Endothelial cell of umbilical vein (primary cell): ENCODE measurements at regions not wholly inside any gene's neighbourhood (a gene's known extent, or its start where the extent isn't known, plus 50 kb on each side); places are given as distances from the start of the nearest gene placed in this dataset.

Source experiments
- BruUV-seq: library from RNA; stranded (reverse); fragments of 400-500 nt; replicated peaks from 2 replicates; lab custom pipeline; 2021; lab: Mats Ljungman, UMichigan
- CTCF ChIA-PET: fragments of 300-600, 350-600 bp; sonication (Branson Sonifier 250); formaldehyde crosslinking; loops from one replicate; lab custom pipeline; 2021; ENCODE audit warnings: antibody characterized with exemption, inconsistent platforms; lab: Charles Lee
- POLR2A ChIA-PET: fragments of 300-600, 350-600 bp; sonication (Branson Sonifier 250); formaldehyde crosslinking; loops from one replicate; lab custom pipeline; 2021; ENCODE audit warnings: antibody characterized with exemption, inconsistent platforms; lab: Charles Lee
- DNase-seq: peaks from one replicate; pipeline ENCODE4 v3.0.0-alpha.2; 2011; ENCODE audit warnings: low read depth, low spot score
- FAIRE-seq: peaks from 2 replicates; lab custom pipeline; 2011; peaks lifted over from hg19 to GRCh38; lab: Jason Lieb, UNC
- H2AFZ ChIP-seq: 2 replicates; pipeline ENCODE4 v1.6.0; 2012; ENCODE audit warnings: low read depth, low read length, control low read depth, inconsistent platforms
- H3K27ac ChIP-seq: 2 replicates; pipeline ENCODE4 v1.5.1; 2011; ENCODE audit warnings: low read depth, mild to moderate bottlenecking, control low read depth, low read length, moderate library complexity; ENCODE audit not compliant: insufficient read depth
- H3K27me3 ChIP-seq, 2 experiments: 2 replicates each; pipeline versions ENCODE4 v1.6.0 to v1.6.1; 2011; ENCODE audit warnings: low read length in 2 of 2, mixed read lengths in 1 of 2; ENCODE audit not compliant: control insufficient read depth in 2 of 2, insufficient read depth in 2 of 2
- H3K36me3 ChIP-seq, 2 experiments: 2 replicates in 1 of 2; 3 replicates in 1 of 2; pipeline ENCODE4 v1.5.1; 2011; ENCODE audit warnings: low read length in 2 of 2, mild to moderate bottlenecking in 1 of 2, moderate library complexity in 1 of 2; ENCODE audit not compliant: control insufficient read depth in 2 of 2, insufficient read depth in 2 of 2; ENCODE audit errors: extremely low read depth in 1 of 2
- H3K4me1 ChIP-seq: 3 replicates; pipeline ENCODE4 v1.5.1; 2011; ENCODE audit warnings: mild to moderate bottlenecking, low read length; ENCODE audit not compliant: control insufficient read depth, insufficient read depth; ENCODE audit errors: extremely low read depth
- H3K4me2 ChIP-seq: 2 replicates; pipeline ENCODE4 v1.6.1; 2011; ENCODE audit warnings: low read length, control low read depth, mixed read lengths; ENCODE audit not compliant: insufficient read depth
- H3K4me3 ChIP-seq, 3 experiments: fragments of 200-600 bp in 1 of 3; sonication (generic), shearing (Covaris generic) in 1 of 3; replicated peaks in 1 of 3; 2 replicates each; pipeline ENCODE4 v1.5.1; 2011 to 2016; ENCODE audit warnings: control low read depth in 3 of 3, low read length in 3 of 3, mild to moderate bottlenecking in 2 of 3, inconsistent platforms in 1 of 3, low read depth in 1 of 3, moderate library complexity in 1 of 3; ENCODE audit not compliant: insufficient read depth in 1 of 3
- H3K79me2 ChIP-seq: 2 replicates; pipeline ENCODE4 v1.6.0; 2012; ENCODE audit warnings: low read length, inconsistent platforms; ENCODE audit not compliant: control insufficient read depth, insufficient read depth
- H3K9ac ChIP-seq: replicated peaks from 2 replicates; pipeline ENCODE3; 2011; ENCODE audit warnings: low read length, control low read depth; ENCODE audit not compliant: insufficient read depth; ENCODE audit errors: extremely low read depth
- H3K9me1 ChIP-seq: replicated peaks from 3 replicates; pipeline ENCODE4 v1.6.0; 2011; ENCODE audit warnings: mild to moderate bottlenecking, low read length; ENCODE audit not compliant: control insufficient read depth, insufficient read depth; ENCODE audit errors: extremely low read depth
- H3K9me3 ChIP-seq: replicated peaks from 2 replicates; pipeline ENCODE4 v1.5.1; 2012; ENCODE audit warnings: low read length, inconsistent platforms; ENCODE audit not compliant: control insufficient read depth, insufficient read depth
- H4K20me1 ChIP-seq: replicated peaks from 2 replicates; pipeline ENCODE3; 2011; ENCODE audit warnings: mild to moderate bottlenecking, low read length; ENCODE audit not compliant: control insufficient read depth, insufficient read depth; ENCODE audit errors: extremely low read depth
- EZH2 ChIP-seq: IDR thresholded peaks from 2 replicates; pipeline ENCODE4 v1.6.1; 2012; ENCODE audit warnings: borderline replicate concordance, low read depth, mild to moderate bottlenecking, moderate library complexity, low read length, inconsistent platforms; ENCODE audit not compliant: severe bottlenecking
- FOS ChIP-seq: IDR thresholded peaks from 2 replicates; pipeline ENCODE4 v1.6.1; 2011; ENCODE audit warnings: mild to moderate bottlenecking, low read length, moderate library complexity, borderline replicate concordance; ENCODE audit not compliant: insufficient read depth
- GATA2 ChIP-seq: IDR thresholded peaks from 2 replicates; pipeline ENCODE4 v1.7.0; 2011; ENCODE audit warnings: low read depth, mild to moderate bottlenecking, moderate library complexity, mixed read lengths, low read length; ENCODE audit not compliant: insufficient read length, insufficient read depth
- JUN ChIP-seq: IDR thresholded peaks from 2 replicates; pipeline ENCODE4 v1.6.1; 2011; ENCODE audit warnings: borderline replicate concordance, low read depth; ENCODE audit not compliant: insufficient read length, insufficient read depth
- MYC ChIP-seq: IDR thresholded peaks from one replicate; pipeline ENCODE4 v1.6.1; 2011; ENCODE audit warnings: mild to moderate bottlenecking, low read depth, low read length
- POLR2A ChIP-seq: IDR thresholded peaks from 2 replicates; pipeline ENCODE4 v1.6.1; 2012; ENCODE audit warnings: low read depth, mild to moderate bottlenecking, control low read depth, low read length
- POLR2AphosphoS5 ChIP-seq: IDR thresholded peaks from 2 replicates; pipeline ENCODE4 v1.6.1; 2012; ENCODE audit warnings: low read depth, mild to moderate bottlenecking, control low read depth, low read length, moderate library complexity; ENCODE audit not compliant: insufficient read depth
- dilution Hi-C: fragments of 300-500 bp; cut with MboI; formaldehyde crosslinking; loops from one replicate; pipeline ENCODE4 v1.15.0; 2019; ENCODE audit warnings: low sequenced_read_pairs; ENCODE audit not compliant: extremely low pct_ligation_motif_present
- intact Hi-C: fragments of 100-400 bp; cut with micrococcal nuclease; formaldehyde crosslinking; loops from one replicate; pipeline ENCODE4 v1.10.0; 2022
- TF ChIP-seq, protein P1 (sequence below): IDR thresholded peaks from 2 replicates; pipeline ENCODE4 v1.6.1; 2011; ENCODE audit not compliant: insufficient read depth, insufficient read length

DNA sequence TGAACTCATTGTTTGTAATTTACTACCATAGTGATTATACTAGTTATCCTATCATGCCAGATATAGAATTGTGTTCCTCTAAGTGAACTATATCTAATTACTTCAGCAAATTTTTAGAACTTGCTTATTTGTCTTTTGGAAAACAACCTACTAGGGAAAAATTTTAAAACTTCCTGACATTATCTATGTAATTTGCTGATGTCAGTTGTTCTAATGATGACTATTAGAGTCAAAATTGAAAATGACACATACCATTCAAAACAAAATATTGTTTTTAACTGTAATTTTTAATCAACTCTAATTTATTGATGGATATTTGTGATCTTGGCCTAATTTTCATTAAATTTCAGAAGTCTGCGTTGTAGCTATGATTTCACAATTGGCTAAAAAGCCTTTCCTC is 106.7 kb upstream of the ROBO2 start:
- CTCF ChIA-PET, result no interaction called here
- no peaks in the 10 kb centered on the region for H3K9me3 ChIP-seq
- no peak for TF ChIP-seq GATA2
- TF ChIP-seq, protein P1, sequence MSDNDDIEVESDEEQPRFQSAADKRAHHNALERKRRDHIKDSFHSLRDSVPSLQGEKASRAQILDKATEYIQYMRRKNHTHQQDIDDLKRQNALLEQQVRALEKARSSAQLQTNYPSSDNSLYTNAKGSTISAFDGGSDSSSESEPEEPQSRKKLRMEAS, result no peak
- no peak for TF ChIP-seq EZH2
- no peak for TF ChIP-seq POLR2A
- no peak for TF ChIP-seq FOS
- H3K4me2 ChIP-seq, result no peak overlapping the region
- intact Hi-C loops, result no loop called here
- BruUV-seq, result no TSS peak
- no peaks in the 10 kb centered on the region for H3K79me2 ChIP-seq
- no peak overlapping the region for H3K9ac ChIP-seq
- no peaks in the 10 kb centered on the region for H3K27me3 ChIP-seq
- H3K4me1 ChIP-seq, result no peaks in the 10 kb centered on the region
- H4K20me1 ChIP-seq, result no peaks in the 10 kb centered on the region
- no peaks in the 10 kb centered on the region for H3K9me1 ChIP-seq
- no peak for FAIRE-seq
- DNase-seq, result no peak
- no peak overlapping the region for H3K4me3 ChIP-seq
- dilution Hi-C loops, result no loop called here
- no peak overlapping the region for H3K27ac ChIP-seq
- no peaks in the 10 kb centered on the region for H3K36me3 ChIP-seq
- POLR2A ChIA-PET, result no interaction called here
- no peak overlapping the region for H2AFZ ChIP-seq

DNA sequence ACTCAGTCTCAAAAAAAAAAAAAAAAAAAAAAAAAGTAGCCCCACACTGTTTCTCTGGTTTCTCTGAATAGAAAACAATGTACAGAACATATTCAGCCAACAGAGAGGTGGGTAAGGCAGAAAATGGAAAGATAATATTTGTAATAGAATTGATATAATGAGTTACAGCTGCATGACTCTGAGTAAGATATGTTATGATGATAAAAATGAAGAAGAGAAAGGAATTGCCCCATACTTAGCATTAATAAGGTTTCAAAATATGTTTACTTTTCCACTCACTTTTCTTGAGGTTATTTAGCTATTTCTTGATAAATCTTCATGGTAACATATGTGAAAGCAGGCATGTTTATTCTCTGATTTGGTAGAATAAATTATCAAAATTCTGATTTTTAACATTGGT is 100.9 kb upstream of the ROBO2 start:
- no peaks in the 10 kb centered on the region for H4K20me1 ChIP-seq
- H3K4me3 ChIP-seq, result no peak overlapping the region
- no peak overlapping the region for H3K9ac ChIP-seq
- CTCF ChIA-PET, result no interaction called here
- peaks cover 2% of the 10 kb centered on the region for H3K4me1 ChIP-seq
- no peak overlapping the region for H2AFZ ChIP-seq
- intact Hi-C loops (no loop called here), dilution Hi-C loops (no loop called here)
- DNase-seq (no peak), FAIRE-seq (no peak)
- H3K27ac ChIP-seq, result no peak overlapping the region
- H3K27me3 ChIP-seq, result no peaks in the 10 kb centered on the region
- no peak overlapping the region for H3K4me2 ChIP-seq
- TF ChIP-seq POLR2AphosphoS5 (no peak), MYC (no peak), JUN (no peak), EZH2 (no peak)
- H3K36me3 ChIP-seq, result no peaks in the 10 kb centered on the region
- POLR2A ChIA-PET, result no interaction called here
- H3K9me1 ChIP-seq, result no peaks in the 10 kb centered on the region
- no peaks in the 10 kb centered on the region for H3K79me2 ChIP-seq
- no TSS peak for BruUV-seq
- no peaks in the 10 kb centered on the region for H3K9me3 ChIP-seq
